ENCODE measurements at regions not wholly inside any gene's neighbourhood (a gene's known extent, or its start where the extent isn't known, plus 50 kb on each side); places are given as distances from the start of the nearest gene placed in this dataset.

DNA sequence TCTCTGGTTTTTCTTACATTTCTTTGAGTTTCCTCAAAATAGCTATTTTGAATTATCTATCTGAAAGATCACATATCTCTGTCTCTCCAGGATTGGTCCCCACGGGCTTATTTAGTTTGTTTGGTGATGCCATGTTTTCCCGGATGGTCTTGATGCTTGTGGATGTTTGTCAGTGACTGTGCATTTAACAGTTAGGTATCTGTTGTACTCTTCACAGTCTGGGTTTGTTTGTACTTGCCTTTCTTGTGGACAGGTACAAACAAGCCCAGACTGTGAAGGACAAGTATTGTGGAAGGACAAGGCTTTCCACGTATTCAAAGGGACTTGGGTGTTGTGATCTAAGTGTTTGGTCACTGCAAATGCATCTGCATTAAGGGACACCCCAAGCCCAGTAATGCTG, 49.9 kb upstream of the TOP1 start:
- intact Hi-C loops (cut with micrococcal nuclease): no loop called here

Measured in T-helper 2 cell treated with Interferon-gamma antibody and Interleukin-4, amounts not matched to agents 100 ng/mL and 5 ng/mL, for 36 hours (primary cell).